Calu3 (cell line): ENCODE measurements at regions not wholly inside any gene's neighbourhood (a gene's known extent, or its start where the extent isn't known, plus 50 kb on each side); places are given as distances from the start of the nearest gene placed in this dataset.

Source experiments
- BruUV-seq: library from RNA; stranded (reverse); fragments of 400-500 nt; replicated peaks from 2 replicates; lab custom pipeline; 2021; lab: Mats Ljungman, UMichigan
- CTCF ChIA-PET: fragments of 300-600 bp; sonication (Branson Sonifier 250); formaldehyde crosslinking; loops from one replicate; lab custom pipeline; 2022; ENCODE audit warnings: antibody characterized with exemption; lab: Charles Lee
- DNase-seq: peaks from one replicate; pipeline ENCODE4 v3.0.0; 2022
- H3K27ac Mint-ChIP-seq: one replicate; pipeline ENCODE4 v1.8.0; 2022; ENCODE audit warnings: mixed read lengths; ENCODE audit not compliant: unreplicated experiment
- H3K27me3 Mint-ChIP-seq: one replicate; pipeline ENCODE4 v1.8.0; 2022; ENCODE audit warnings: mixed read lengths; ENCODE audit not compliant: unreplicated experiment
- H3K36me3 Mint-ChIP-seq: one replicate; pipeline ENCODE4 v1.8.0; 2022; ENCODE audit warnings: mild to moderate bottlenecking, moderate library complexity, mixed read lengths; ENCODE audit not compliant: insufficient read depth, unreplicated experiment
- H3K4me1 Mint-ChIP-seq: one replicate; pipeline ENCODE4 v1.8.0; 2022; ENCODE audit warnings: mild to moderate bottlenecking, low read depth, mixed read lengths; ENCODE audit not compliant: unreplicated experiment
- H3K4me3 Mint-ChIP-seq: one replicate; pipeline ENCODE4 v1.8.0; 2022; ENCODE audit warnings: mild to moderate bottlenecking, low read depth, moderate library complexity, mixed read lengths; ENCODE audit not compliant: unreplicated experiment
- H3K9me3 Mint-ChIP-seq: one replicate; pipeline ENCODE4 v1.8.0; 2022; ENCODE audit warnings: low read depth, mixed read lengths; ENCODE audit not compliant: unreplicated experiment
- intact Hi-C: fragments of 100-400 bp; cut with micrococcal nuclease; formaldehyde crosslinking; loops from one replicate; pipeline ENCODE4 v1.10.0; 2022; ENCODE audit not compliant: unreplicated experiment
- TF ChIP-seq, protein P1 (sequence below): fragments of 200-600 bp; IDR thresholded peaks from one replicate; pipeline ENCODE4 v1.8.0; 2022; ENCODE audit warnings: antibody characterized with exemption; ENCODE audit not compliant: unreplicated experiment

DNA sequence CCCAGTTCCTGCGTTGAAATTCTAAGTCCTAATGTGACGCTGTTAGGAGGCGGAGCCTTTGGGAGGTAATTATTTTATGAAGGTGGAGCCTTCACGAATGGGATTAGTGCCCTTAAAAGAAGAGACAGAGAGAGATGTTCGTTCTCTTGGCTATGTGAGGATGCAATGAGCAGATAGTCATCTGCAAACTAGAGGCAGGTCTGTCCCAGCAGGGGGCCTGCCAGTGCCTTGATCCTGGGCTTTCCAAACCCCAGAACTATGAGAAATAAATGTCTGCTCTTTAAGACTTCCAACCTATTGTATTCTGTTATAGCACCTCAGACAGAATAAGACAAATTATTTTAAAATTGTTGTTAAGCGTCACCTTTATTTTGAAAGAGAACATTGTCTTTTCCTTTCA is 123.1 kb upstream of the KCNJ6 start:
- Mint-ChIP-seq H3K27ac (no peak overlapping the region), H3K36me3 (no peaks in the 10 kb centered on the region), H3K4me1 (no peaks in the 10 kb centered on the region), H3K27me3 (peaks cover 66% of the 10 kb centered on the region), H3K4me3 (no peak overlapping the region), H3K9me3 (no peaks in the 10 kb centered on the region)
- no peak for DNase-seq
- no TSS peak for BruUV-seq
- intact Hi-C loops: no loop called here
- CTCF ChIA-PET: no interaction called here
- TF ChIP-seq, protein P1, sequence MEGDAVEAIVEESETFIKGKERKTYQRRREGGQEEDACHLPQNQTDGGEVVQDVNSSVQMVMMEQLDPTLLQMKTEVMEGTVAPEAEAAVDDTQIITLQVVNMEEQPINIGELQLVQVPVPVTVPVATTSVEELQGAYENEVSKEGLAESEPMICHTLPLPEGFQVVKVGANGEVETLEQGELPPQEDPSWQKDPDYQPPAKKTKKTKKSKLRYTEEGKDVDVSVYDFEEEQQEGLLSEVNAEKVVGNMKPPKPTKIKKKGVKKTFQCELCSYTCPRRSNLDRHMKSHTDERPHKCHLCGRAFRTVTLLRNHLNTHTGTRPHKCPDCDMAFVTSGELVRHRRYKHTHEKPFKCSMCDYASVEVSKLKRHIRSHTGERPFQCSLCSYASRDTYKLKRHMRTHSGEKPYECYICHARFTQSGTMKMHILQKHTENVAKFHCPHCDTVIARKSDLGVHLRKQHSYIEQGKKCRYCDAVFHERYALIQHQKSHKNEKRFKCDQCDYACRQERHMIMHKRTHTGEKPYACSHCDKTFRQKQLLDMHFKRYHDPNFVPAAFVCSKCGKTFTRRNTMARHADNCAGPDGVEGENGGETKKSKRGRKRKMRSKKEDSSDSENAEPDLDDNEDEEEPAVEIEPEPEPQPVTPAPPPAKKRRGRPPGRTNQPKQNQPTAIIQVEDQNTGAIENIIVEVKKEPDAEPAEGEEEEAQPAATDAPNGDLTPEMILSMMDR: no peak

DNA sequence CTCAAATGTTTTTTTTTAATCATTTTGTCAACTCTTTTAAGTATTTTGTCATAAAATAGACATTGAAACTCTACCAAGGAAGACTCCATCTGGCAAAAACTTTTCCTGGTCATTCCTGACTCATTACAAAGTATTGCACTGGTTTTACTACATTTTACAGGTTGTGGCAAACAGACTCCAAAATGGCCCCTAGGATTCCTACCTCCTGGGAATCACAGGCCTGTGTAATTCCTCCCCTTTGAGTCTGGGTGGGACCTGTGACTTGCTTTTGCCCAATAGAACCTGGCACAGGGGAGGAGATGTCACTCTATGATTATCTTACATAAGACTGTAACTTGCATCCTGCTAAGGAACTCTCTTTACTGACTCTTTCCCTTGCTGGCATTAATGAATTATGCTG is 123.6 kb upstream of the KCNJ6 start:
- intact Hi-C loops: no loop called here
- H3K9me3 Mint-ChIP-seq: no peaks in the 10 kb centered on the region
- BruUV-seq: no TSS peak
- H3K36me3 Mint-ChIP-seq: no peaks in the 10 kb centered on the region
- H3K4me3 Mint-ChIP-seq: no peak overlapping the region
- CTCF ChIA-PET: no interaction called here
- TF ChIP-seq, protein P1: no peak
- H3K27ac Mint-ChIP-seq: no peak overlapping the region
- peaks cover 71% of the 10 kb centered on the region for H3K27me3 Mint-ChIP-seq
- no peaks in the 10 kb centered on the region for H3K4me1 Mint-ChIP-seq
- DNase-seq: no peak

DNA sequence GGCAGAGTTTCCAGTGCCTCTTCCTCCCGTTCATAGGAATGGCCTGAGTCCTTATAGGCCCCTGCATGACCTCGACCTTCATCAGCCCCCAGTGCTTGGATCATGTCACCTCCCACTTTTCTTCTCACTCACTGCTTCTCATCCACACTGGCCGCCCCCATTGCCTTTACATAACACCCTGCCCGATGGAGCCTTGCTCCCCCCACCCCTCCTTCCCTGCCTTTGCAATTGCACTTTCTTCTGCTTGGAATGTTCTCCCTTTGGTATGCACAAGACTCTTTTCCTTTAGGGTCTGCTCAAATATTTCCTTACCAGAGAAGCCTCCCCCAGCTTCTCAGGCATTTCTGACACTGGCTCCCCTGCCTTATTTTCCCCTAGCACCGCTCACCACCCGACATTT is 125.2 kb upstream of the KCNJ6 start:
- H3K27ac Mint-ChIP-seq: no peak overlapping the region
- peaks cover 78% of the 10 kb centered on the region for H3K27me3 Mint-ChIP-seq
- CTCF ChIA-PET: no interaction called here
- intact Hi-C loops: no loop called here
- H3K4me1 Mint-ChIP-seq: no peaks in the 10 kb centered on the region
- H3K36me3 Mint-ChIP-seq: no peaks in the 10 kb centered on the region
- BruUV-seq: no TSS peak
- H3K9me3 Mint-ChIP-seq: no peaks in the 10 kb centered on the region
- DNase-seq: no peak
- TF ChIP-seq, protein P1: no peak
- H3K4me3 Mint-ChIP-seq: no peak overlapping the region

DNA sequence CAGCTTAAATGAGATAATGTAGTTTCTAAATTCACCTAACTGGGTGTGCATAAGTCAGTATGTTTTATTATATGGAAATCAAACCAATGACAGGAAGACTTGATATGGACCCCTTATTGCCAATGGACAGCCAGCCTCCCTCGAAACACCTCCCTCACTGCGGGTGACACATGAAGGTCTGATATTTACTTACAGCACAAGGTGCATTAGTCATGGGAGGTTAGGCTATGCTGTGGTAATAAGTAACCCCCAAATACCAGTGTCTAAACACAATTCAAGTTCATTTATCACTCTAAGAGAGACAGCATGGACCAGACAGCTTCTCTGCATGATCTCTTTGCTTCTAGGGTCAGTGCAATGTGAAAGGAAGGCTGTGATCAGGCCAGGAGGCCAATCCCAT is 126.0 kb upstream of the KCNJ6 start:
- no peaks in the 10 kb centered on the region for H3K4me1 Mint-ChIP-seq
- intact Hi-C loops: no loop called here
- no TSS peak for BruUV-seq
- DNase-seq: no peak
- CTCF ChIA-PET: no interaction called here
- H3K27me3 Mint-ChIP-seq: peaks cover 75% of the 10 kb centered on the region
- H3K4me3 Mint-ChIP-seq: no peak overlapping the region
- H3K36me3 Mint-ChIP-seq: no peaks in the 10 kb centered on the region
- no peaks in the 10 kb centered on the region for H3K9me3 Mint-ChIP-seq
- TF ChIP-seq, protein P1: no peak
- H3K27ac Mint-ChIP-seq: no peak overlapping the region
